Keratinocyte (primary cell): ENCODE measurements at regions not wholly inside any gene's neighbourhood (a gene's known extent, or its start where the extent isn't known, plus 50 kb on each side); places are given as distances from the start of the nearest gene placed in this dataset.
"Not testable (repeated sequence)": the region's sequence is repeated elsewhere in the genome, so short reads cannot be mapped to it uniquely, and the experiment has no call there.

Source experiments
- EZH2 ChIP-seq: IDR thresholded peaks from one replicate; pipeline ENCODE4 v1.6.1; 2012; ENCODE audit warnings: inconsistent platforms, mild to moderate bottlenecking, low read length, moderate library complexity
- TF ChIP-seq, protein P1 (sequence below), 3 experiments: IDR thresholded peaks in 1 of 3; conservative IDR thresholded peaks in 1 of 3; optimal IDR thresholded peaks in 1 of 3; 2 replicates in 2 of 3; 3 replicates in 1 of 3; pipeline versions ENCODE3 to v1.5.1; 2011; ENCODE audit warnings: low read length in 3 of 3, mild to moderate bottlenecking in 3 of 3, moderate library complexity in 2 of 3, control low read depth in 1 of 3, inconsistent platforms in 1 of 3; ENCODE audit not compliant: insufficient read depth in 2 of 3; ENCODE audit errors: extremely low read depth in 1 of 3

DNA sequence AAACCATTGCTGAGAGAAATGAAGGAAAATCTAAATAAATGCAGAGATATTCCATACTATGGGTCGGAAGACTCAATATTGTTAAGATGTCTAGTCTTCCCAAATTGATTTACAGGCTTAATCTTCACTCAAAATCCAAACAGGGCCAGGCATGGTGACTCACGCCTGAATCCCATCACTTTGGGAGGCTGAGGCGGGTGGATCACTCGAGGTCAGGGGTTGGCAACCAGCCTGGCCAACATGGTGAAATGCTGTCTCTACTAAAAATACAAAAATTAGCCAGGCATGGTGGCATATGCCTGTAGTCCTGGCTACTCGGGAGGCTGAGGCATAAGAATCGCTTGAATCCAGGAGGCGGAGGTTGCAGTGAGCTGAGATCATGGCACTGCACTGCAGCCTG, 94.1 kb upstream of the RPH3A start:
- TF ChIP-seq, protein P1, sequence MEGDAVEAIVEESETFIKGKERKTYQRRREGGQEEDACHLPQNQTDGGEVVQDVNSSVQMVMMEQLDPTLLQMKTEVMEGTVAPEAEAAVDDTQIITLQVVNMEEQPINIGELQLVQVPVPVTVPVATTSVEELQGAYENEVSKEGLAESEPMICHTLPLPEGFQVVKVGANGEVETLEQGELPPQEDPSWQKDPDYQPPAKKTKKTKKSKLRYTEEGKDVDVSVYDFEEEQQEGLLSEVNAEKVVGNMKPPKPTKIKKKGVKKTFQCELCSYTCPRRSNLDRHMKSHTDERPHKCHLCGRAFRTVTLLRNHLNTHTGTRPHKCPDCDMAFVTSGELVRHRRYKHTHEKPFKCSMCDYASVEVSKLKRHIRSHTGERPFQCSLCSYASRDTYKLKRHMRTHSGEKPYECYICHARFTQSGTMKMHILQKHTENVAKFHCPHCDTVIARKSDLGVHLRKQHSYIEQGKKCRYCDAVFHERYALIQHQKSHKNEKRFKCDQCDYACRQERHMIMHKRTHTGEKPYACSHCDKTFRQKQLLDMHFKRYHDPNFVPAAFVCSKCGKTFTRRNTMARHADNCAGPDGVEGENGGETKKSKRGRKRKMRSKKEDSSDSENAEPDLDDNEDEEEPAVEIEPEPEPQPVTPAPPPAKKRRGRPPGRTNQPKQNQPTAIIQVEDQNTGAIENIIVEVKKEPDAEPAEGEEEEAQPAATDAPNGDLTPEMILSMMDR (optimal IDR thresholded peaks at IDR 0.05 in 1 of 3, IDR thresholded peaks at IDR 0.05 in 1 of 3, conservative IDR thresholded peaks at IDR 0.05 in 1 of 3; ENCODE audit: extremely low read depth in 1 of 3, insufficient read depth in 2 of 3, low read length in 3 of 3): not testable (repeated sequence)
- TF ChIP-seq EZH2: not testable (repeated sequence)
